ENCODE measurements at regions not wholly inside any gene's neighbourhood (a gene's known extent, or its start where the extent isn't known, plus 50 kb on each side); places are given as distances from the start of the nearest gene placed in this dataset.
"Not testable (repeated sequence)": the region's sequence is repeated elsewhere in the genome, so short reads cannot be mapped to it uniquely, and the experiment has no call there.

DNA sequence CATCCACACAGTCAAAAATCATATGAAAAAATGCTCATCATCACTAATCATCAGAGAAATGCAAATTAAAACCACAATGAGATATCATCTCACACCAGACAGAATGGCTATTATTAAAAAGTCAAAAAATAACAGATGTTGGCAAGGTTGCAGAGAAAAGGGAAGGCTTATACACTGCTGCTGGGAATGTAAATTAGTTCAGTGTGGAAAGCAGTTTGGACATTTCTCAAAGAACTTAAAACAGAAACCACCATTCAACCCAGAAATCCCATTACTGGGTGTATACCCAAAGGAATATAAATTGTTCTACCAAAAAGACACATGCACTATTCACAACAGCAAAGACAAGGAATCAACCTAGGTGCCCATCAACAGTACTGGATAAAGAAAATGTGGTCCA is 307.0 kb upstream of the SOX9 start:
- intact Hi-C loops (cut with DNase I); DNase-seq: not testable (repeated sequence)

DNA sequence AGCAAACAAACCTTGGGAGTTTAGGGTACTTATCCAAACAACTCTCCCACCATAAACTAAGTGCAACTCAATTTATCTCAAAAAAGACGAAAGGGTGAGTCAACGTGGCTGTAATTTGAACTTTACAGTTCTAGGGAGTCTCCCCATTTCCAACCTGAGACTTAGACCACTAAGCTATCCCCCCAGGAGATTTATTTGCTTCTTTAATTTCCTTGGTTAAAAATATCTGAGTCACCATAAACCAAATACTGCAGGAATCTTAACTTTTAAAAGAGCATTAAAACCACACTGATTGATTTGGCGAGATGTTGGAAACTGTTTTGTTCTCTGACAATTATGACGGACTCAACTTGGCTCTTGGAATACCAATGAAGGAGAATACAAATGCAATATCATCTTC is 299.3 kb upstream of the SOX9 start:
- no peak for DNase-seq
- intact Hi-C loops (cut with DNase I): no loop called here

DNA sequence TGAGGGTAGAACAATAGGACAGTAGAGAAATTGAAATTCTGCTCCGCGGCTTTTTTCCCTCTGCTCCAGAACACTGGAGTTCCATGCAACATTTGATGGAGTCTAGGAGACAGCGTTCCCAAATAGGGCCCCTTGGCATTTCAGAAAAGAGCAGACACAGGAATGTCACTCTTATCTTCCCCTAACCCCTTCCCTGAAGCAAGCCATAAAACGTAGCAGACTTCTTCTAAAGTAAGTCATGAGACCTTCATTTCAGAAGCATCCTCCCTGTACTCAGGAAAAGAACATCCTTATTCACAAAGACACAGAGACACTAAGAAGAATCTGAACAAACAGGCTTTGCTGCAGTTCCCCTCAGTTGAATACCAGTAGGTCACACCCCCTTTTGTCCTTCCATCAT is 296.1 kb upstream of the SOX9 start:
- DNase-seq: no peak
- intact Hi-C loops (cut with DNase I): no loop called here

DNA sequence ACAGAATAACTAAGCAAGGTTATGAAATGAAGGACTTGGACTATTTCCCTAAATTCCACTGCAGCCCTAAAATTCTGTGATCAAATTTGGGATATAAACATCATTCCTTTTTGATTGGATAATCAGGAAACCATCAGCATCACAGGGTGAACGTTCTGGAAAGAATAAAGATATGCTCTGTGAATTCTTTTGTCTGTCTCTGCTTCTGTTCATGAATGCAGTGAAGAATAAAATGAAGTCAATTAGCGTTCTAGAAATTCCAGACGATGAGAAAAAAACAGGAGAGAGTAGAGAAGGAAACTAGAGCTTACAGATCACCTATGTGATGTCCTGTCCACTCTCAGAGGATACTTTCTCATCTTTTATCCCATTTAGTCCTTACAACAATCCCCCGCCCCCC is 295.1 kb upstream of the SOX9 start:
- DNase-seq: no peak
- intact Hi-C loops (cut with DNase I): no loop called here

DNA sequence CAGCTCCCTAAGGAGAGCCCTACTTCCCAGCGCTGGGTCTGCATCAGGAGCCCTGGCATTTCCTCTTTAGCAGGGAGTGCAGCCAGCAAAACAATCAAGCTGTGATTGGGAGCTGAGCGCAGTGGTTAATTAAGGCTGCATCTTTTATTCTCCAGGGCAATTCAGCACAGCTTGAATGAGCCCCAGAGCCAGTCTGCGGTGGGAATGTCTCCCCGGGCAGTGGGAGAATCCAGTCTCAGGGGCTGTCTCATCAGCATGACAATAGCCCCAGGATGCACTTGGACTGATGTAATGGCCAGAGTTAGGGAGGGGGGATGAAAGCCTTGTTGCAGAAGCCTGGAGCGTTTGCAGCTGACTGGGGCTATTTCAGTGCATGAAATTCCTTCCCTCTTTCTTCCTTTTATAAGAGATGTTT is 292.6 kb upstream of the SOX9 start:
- intact Hi-C loops (cut with DNase I): no loop called here
- peak; percentile 13 to 86 (median 60) for DNase-seq

DNA sequence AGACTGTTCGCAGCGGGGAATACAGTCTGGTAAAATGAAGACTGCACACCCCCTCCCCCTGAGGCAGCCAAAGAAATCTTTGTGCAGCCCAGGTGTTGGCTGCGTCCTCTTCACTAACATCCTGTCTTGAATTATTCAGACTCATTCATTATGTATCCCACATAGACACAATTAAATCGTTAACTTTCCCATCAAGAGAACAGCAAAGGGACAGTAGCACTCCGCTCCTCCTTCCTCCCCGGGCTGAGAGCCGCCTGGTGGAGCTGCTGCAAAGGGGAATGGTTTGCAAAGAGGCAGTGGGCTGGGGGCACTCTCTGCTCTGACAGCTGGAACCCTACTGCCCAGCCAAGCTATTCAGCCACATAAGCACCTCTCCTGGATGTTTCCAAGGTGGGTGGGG is 290.0 kb upstream of the SOX9 start:
- peak in 27 of 42 donors; percentile 4 to 54 (median 30) for DNase-seq
- intact Hi-C loops (cut with DNase I): no loop called here

DNA sequence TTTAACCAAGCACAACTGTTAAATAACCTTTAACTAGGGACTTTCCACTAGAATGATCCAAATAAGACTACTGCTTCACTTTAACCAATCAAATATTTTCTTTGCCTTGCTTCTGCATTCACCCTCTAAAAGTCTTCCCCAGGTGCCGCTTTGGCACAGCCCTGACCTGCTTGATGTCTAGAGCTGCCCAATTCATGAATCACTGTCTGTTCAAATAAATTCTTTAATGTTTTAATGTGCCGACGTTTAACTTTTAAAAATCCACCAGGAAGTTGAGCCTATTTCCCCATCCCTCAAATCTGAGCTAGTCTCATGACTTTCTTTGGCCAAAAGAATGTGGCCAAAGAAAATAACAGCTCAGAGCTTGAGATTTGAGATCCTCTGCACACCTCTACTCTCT is 277.8 kb upstream of the SOX9 start:
- intact Hi-C loops (cut with DNase I): no loop called here
- no peak for DNase-seq

DNA sequence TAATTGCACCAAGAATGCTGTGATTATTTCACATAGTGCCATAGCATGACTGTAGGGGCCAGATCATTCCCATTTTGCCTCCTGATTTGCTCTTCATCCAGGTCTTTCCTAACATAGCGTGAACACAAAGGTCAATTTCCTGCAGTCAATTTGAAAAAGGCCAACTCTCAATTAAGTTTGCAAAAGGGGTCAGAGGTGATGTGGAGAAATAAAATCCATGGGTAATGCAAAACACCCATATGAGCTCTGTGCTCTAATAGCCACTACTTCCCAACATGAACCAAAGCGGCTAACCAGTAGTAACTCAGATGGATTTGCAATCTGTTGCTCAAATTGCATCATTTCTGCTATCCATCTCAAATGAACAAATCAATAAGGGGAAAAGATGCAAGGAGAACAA is 275.5 kb upstream of the SOX9 start:
- intact Hi-C loops (cut with DNase I): no loop called here

DNA sequence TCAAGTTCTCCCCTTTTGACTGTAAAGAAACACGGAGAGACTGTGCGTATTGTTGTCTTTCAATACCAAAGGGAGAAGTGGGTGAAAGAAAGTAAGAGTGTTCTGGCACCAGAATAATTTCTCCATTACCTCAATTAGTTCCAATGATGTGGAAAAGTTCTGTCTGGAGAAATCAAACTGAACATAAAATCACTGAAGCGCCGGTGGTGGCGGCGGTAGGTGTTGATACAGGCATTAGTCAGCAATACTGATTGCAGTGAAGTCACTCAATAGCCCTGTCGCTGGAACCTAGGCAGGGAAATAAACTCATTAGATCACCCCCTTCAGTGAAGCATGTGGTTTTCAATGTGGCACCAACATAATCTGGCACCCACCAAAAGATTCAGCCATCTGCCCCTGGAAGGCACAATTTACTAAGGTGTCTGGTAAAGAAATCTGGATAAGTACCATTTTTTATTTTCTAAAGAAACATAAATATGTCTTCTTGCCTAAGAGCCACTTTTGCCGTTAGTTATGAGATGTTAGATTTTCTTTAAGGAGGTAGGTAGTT is 274.2 kb upstream of the SOX9 start:
- DNase-seq: no peak
- intact Hi-C loops (cut with DNase I): no loop called here

More for the DNA sequence above, 275.5 kb upstream of the SOX9 start:
- DNase-seq: no peak

DNA sequence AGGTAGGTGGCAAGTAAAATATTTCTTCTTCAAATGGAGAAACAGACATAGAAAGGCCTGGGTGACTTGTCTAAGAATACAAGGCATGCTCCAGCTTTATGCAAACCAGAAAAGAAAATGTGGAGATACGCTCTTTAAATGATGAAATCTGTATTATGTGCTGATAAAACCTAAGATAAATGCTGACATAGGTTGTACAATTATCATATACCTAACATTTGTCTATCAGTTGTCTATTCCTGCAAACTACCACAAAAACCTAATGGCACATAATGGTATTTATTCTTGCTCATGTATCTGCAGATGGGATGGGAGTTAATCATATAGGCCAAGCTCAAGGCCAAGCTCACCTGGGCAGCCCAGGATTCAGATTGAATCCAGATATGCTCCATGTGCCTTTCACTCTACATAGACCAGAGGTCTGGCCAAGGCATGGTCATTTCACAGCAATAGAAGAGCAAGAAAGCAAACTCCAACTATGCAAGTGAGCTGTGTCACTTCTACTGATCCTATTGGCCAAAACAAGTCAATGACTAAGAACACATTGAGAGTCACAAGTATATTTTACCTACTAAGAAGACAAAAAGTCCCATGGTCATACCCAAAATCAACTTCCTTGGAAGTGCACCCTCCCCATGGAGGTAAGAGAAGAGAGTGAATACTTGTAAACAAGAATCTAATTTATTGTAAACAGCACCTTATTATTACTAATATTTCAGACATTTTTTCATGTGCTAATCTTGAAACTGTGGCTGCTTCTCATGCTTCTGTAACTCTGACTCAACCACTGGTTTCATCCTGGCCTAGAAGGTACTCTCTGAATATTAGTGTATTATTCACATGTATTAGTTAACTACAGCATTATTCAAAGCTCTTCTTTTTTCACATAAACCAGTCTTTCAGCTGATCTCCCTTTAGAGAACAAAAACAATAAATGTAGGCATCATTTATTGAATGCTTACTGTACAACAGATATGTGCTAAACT is 270.7 kb upstream of the SOX9 start:
- DNase-seq: no peak
- intact Hi-C loops (cut with DNase I): no loop called here

DNA sequence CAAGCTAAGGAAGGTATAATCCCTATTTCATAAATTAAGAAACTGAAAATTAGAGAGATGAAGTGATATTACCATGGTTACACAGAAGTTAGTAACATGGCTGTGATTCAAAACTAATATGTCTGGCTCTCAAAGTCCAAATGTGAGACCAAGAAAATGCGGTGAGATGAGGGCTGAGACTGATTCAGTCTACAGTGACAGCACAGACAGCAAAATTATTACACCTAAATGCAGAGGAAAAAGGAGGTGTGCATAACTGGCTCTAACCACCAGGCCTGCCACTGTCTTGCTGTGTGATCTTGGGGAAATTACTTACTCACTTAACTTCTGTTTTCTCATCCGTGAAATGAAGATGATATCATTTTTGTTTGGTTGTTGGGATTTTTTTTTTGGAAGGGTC is 270.0 kb upstream of the SOX9 start:
- intact Hi-C loops (cut with DNase I): no loop called here
- DNase-seq: no peak

DNA sequence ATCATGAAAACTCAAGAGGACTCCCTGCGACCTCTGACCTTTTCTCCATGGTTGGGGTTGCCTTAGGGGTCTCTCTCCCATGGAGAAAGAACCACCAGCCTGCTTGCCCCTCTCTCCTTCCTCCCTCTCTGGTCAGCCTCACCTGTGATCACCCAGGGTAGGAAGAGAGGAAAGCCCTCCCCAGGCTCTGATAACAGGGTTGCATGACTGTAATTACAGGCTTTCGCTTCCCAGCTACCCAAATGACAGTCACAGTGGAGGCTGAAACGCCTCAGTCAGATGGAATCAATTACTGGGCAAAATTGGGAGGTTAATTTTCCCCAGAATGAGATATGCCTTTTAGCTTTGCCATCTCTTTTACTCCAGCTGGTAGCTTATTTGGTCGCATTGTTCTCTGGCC is 265.8 kb upstream of the SOX9 start:
- DNase-seq: no peak
- intact Hi-C loops (cut with DNase I): no loop called here

DNA sequence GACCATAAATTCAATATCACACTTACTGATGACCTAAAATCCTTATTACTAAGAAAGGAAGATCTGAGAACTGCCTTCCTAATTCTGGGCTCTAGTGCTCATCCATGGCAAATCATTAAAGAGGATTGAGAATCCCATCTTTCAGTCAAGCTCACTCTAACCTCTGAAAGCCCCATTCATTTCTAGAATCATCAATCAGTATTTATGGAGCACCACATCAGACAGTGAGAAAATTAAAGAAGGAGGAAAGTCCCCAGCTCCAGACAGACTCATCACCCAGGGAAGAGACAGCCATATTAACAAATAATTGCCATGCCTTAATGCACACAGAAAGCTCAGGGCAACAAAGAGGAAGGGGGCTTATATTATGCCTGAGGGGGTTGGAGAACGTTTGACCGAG is 256.1 kb upstream of the SOX9 start:
- no peak for DNase-seq
- intact Hi-C loops (cut with DNase I): no loop called here

DNA sequence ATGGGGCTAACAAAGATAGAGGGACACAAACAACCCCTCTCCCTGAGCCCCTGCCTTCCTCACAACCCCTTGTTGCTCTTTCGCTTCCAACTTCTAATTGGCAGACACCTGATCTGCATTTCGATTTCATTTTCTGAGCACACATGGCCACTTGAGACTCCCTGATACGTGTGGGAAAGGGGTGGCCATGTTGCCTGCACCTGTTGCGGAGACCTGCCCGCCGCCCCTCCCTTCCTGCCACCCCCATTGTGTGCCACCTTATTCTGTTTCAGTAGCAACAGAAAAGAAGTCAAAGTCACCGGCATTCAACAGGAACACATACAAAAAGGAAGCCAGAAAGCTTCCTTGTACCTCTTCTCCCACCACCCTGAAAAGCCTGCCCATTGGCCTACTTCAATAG is 254.7 kb upstream of the SOX9 start:
- intact Hi-C loops (cut with DNase I): no loop called here
- DNase-seq: no peak

DNA sequence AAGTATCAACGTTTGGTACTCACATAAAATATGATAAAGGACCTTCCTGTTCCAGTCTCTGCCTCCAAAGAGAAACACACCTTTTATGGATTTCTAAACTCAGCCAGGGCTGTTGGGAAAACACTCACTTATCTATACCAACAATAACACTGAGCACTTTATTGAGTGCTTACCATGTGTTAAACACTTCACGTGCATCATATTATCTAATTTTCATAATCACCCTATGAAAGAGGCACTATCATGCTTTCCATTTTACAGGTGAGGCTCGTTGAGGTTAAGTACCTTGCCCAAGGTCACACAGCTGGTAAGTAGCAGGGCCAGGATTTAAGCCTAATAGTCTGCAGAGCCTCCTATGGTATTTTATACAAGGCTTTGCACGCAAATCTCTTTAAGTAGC is 251.5 kb upstream of the SOX9 start:
- DNase-seq: no peak
- intact Hi-C loops (cut with DNase I): no loop called here

DNA sequence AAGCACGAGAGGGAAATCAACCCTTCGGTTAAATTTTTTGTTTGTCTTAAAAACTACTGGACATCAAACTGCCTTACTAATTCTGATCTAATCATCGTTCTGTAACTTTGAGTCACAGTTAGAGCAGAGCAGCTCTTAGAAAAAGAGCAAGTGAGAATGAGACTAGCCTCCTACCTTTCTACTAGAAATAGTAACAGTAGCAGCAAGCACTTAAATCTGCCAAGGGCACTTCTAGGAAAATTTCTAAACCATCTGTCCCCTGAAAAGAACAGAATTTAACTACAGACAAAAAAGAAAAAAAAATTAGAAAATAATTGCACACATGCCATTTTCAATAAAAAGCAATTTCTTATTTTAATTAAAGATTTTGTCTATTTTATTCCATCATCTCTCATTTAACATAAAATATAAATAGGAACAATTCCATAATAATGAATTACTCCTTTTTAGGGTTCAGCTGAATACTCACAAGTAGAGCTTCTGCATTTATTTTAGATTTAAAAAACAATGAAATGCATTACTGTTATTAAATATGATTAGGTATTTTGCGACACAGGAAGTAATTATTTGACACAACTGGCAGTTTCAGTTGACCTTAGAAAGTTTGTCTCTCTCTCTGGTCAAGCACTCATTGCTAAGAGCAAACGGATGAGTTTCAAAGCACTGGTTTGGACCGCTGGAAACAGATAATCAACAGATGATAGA is 250.8 kb upstream of the SOX9 start:
- DNase-seq: peak in 2 of 42 donors; percentile 11 to 14
- intact Hi-C loops (cut with DNase I): no loop called here

DNA sequence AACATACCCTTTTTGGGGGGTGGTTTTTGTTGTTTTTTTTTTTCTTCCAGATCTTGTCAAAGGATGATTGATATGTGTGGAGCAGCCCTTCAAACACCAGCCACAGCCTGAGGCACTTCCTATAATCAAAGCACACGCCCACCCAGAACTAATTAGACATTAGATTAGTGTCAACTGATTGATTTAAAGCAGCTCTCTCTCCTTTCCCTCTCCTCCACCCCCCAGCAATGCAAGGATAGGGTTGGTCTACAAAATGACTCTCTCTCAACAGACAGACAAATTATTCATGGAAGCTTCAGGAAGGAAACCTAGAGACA is 250.3 kb upstream of the SOX9 start:
- intact Hi-C loops (cut with DNase I): no loop called here
- DNase-seq: no peak

DNA sequence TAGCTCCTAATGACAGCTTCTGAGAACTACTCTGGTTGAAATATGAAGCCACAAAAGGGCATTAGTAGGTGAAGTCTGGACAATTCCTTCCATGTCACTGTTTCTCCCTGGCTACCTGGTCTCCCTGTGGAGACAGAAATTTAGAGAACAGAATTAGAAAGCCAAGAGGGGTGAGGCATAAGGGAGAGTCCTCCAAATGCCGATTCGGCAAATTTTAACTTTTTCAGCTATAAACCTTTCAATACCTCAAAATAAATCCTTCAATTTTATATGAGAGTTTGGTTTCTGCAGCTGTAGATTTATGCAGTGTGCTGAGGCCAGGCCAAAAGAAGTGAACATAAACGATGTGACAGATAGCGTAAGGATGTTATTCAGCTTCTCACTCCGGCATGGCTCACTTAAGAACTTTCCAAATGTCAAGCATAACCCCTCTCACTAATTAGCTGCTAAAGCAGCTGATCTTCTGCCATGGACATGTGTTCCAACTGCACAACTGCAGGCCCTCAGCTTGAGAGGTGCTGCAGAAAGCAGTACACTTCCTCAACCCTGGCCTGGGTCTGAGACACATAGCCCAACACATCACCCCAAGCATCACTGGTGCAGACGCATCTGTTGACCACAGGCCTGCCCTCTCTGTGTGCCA is 247.9 kb upstream of the SOX9 start:
- intact Hi-C loops (cut with DNase I): no loop called here
- DNase-seq: no peak

DNA sequence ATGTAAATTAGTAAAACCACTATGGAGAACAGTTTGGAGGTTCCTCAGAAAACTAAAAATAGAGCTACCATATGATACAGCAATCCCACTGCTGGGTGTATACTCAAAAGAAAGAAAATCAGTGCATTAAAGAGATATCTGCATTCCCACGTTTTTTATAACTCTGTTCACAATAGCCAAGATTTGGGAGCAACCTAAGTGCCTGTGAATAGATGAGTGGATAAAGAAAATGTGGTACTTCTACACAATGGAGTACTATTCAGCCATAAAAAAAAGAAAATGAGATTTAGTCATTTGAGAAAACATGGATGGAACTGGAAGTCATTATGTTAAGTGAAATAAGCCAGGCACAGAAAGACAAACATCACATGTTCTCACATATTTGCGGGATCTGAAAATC is 246.0 kb upstream of the SOX9 start:
- DNase-seq; intact Hi-C loops (cut with DNase I): not testable (repeated sequence)

DNA sequence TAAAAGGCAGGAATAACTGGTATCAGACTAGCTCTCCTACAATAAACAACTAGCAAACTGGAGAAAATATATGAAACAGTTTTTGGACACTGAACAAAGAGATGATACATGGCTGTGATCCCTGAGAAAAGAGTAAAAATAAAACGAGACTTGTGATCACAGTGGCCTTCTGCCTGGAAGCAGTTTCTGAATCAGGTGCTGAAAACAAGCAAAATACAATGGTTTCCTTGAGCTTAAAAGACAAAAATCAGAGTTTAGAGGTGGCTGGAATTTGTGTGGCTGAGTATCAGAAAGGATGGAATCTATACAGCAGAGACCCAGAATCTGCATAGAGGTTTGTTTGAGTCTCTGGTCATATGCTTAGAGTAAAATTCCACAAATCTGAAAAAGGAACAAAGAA is 242.5 kb upstream of the SOX9 start:
- intact Hi-C loops (cut with DNase I): no loop called here
- no peak for DNase-seq
